SHP77 (cell line): ENCODE measurements at regions not wholly inside any gene's neighbourhood (a gene's known extent, or its start where the extent isn't known, plus 50 kb on each side); places are given as distances from the start of the nearest gene placed in this dataset.

ENCODE experiments used
- DNase-seq, 2 experiments: peaks; one replicate each; lab custom pipeline; 2025; lab: John Stamatoyannopoulos, UW

- no peak for DNase-seq
Observed at GRCh38 chr10:47190802-47191450, 109.1 kb upstream of the GDF10 start.

GRCh38 chr10:47192273-47192672 is 107.7 kb upstream of the GDF10 start:
- no peak for DNase-seq

GRCh38 chr10:47193666-47194065 is 106.3 kb upstream of the GDF10 start:
- no peak for DNase-seq

- no peak for DNase-seq
Observed at GRCh38 chr10:47195274-47195885, 104.6 kb upstream of the GDF10 start.

- no peak for DNase-seq
Observed at GRCh38 chr10:47196691-47197090, 103.3 kb upstream of the GDF10 start.

GRCh38 chr10:47198221-47198620 is 101.8 kb upstream of the GDF10 start:
- no peak for DNase-seq

GRCh38 chr10:47205192-47205591 is 94.8 kb upstream of the GDF10 start:
- no peak for DNase-seq

- no peak for DNase-seq
Observed at GRCh38 chr10:47206449-47207280, 93.3 kb upstream of the GDF10 start.

- no peak for DNase-seq
Observed at GRCh38 chr10:47207281-47207615, 92.7 kb upstream of the GDF10 start.

- no peak for DNase-seq
Observed at GRCh38 chr10:47207894-47208469, 92.0 kb upstream of the GDF10 start.

- no peak for DNase-seq
Observed at GRCh38 chr10:47209466-47209865, 90.5 kb upstream of the GDF10 start.

- peak; percentile 26 to 29 for DNase-seq
Observed at GRCh38 chr10:47214520-47214919, 85.5 kb upstream of the GDF10 start.

GRCh38 chr10:47217113-47217512 is 82.9 kb upstream of the GDF10 start:
- DNase-seq = no peak

GRCh38 chr10:47218803-47219202 is 81.2 kb upstream of the GDF10 start:
- no peak for DNase-seq

- no peak for DNase-seq
Observed at GRCh38 chr10:47222461-47222860, 77.5 kb upstream of the GDF10 start.

- no peak for DNase-seq
Observed at GRCh38 chr10:47223236-47223635, 76.8 kb upstream of the GDF10 start.

- no peak for DNase-seq
Observed at GRCh38 chr10:47224546-47225218, 75.3 kb upstream of the GDF10 start.

- DNase-seq = no peak
Observed at GRCh38 chr10:47225219-47225927, 74.6 kb upstream of the GDF10 start.

GRCh38 chr10:47225928-47226645 is 73.9 kb upstream of the GDF10 start:
- DNase-seq = no peak

- no peak for DNase-seq
Observed at GRCh38 chr10:47230482-47230881, 69.5 kb upstream of the GDF10 start.

GRCh38 chr10:47230957-47231356 is 69.0 kb upstream of the GDF10 start:
- DNase-seq = no peak
